ENCODE measurements at regions not wholly inside any gene's neighbourhood (a gene's known extent, or its start where the extent isn't known, plus 50 kb on each side); places are given as distances from the start of the nearest gene placed in this dataset.
A peak's percentile ranks its signal among the peaks of the same experiment; 100 is the strongest.

DNA sequence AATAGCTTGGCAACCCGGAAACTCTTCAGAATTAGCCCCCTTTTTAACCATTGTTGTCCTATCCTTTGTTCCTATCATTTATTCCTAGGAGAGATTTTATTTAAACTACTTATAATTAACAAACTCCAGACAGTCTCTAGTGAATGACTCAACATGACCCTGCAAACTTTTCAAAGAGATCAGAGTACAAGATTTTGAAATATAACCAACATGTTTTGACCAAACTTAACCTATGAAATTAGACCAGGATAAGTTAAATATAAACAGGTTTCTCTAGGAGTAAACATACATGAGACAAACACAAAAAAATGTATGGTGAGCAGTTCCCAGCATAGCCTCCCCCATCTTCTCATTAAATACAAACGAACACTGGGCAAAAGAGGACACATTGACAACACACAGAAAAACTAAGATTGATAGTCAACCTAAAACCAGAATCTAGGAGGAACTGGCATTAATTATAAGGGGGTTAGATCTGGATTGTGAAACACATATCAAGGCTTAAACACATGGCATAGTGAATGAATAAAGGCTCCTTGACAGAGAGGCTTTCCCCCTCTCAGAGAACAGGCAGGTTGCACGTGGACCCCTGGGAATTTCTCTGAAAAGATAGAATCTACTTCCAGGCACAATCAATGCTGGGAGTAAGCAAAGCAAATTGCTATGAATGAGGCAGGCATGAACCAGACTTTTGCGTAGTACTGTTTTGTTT, 284.1 kb downstream of the IRS1 start:
- DNase-seq, result peak; percentile 52

DNA sequence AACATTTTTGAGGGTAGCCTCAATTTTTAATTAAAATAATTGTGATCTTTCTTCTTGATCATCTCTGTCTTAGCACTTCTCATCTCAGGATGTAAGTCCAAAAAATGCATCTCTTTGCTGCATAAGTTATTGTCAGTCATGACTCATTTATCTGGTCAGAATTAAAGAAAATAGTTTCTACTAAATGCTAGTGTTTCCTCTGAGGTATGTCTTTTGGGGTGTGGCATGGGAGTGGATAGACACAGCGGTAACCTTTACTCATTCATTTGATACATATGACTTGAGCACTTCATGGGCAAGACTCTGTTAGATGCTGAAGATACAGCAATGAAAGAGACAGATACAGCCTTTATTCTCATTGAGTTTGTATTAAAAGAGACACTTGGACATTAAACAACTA, 284.7 kb downstream of the IRS1 start:
- no peak for DNase-seq

DNA sequence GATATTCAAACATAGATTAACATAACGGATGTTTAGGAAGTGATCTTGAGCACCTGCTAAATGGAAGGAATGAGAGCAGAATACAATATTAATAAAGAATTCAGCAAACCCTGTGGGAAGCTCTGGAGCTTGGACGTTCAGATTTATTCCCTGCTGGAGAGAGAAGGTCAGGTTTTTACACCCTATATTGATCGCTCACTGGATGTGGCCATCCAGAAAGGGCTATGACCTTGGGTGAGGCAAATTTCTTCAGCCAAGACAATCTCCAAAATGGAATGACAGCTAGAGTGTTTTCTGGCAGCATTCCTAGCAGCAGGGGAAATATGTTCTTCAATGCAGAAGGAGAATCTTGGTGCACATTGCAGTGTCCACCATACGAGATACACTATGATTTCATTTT, 288.3 kb downstream of the IRS1 start:
- DNase-seq, result no peak

DNA sequence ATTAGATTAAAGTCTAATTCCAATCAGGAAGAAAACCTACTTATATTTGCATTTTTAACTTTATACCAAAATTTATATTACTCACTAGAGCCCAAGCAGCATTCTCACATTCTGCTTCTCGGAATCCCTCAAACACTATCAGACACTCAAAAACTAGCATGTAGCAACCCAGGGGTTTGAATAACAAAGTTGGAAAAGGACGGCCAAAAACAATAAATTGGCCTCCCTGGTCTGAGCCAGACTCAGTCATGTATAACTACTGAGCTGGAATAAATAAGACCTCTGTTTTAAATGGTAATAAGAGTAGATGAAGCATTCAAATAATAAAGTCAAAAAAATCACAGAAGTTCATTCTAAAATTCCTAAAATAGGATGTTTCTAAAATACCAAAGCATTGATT, 290.9 kb downstream of the IRS1 start:
- DNase-seq, result no peak

- no peak for DNase-seq
Observed at GRCh38 chr2:226508005-226508404, 291.6 kb downstream of the IRS1 start.

- no peak for DNase-seq
Observed at GRCh38 chr2:226497146-226497909, 302.3 kb downstream of the IRS1 start.

- no peak for DNase-seq
Observed at GRCh38 chr2:226496273-226496550, 303.4 kb downstream of the IRS1 start.

- no peak for DNase-seq
Observed at GRCh38 chr2:226495466-226496272, 304.0 kb downstream of the IRS1 start.

GRCh38 chr2:226491112-226491511, 308.5 kb downstream of the IRS1 start:
- no peak for DNase-seq

DNA sequence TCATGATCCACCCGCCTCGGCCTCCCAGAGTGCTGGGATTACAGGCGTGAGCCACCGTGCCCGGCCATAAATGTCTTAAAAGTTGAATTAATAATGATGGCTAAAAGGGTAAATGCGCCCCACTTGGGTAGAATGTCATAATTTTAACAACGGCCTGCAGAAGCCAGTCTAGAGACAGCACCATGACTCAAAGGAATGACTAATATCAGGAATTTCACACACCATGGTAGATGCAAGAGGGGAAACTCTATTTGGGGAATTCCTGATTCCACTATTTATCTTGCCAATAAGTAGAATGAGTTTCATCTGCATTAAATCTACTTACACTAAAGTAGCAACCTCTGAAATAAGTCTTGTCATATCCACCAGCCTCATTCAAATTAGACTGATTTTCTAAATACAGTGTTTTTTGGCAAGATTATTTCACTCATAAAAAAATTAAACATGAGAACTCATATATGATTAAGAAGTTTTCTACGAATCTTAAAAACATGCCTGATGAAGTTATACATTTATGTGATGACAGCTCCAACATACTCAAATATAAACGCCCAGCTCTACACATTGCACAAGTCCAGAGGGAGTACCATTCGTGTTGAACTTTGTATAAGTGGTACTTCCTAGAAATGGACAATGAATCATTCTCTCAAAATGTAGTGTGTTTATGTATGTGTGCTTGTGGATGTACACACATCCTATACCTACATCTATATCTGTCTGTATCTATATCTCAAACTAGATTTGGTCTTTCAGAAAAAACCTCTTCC, 309.7 kb downstream of the IRS1 start:
- DNase-seq, result no peak

GRCh38 chr2:226488034-226488433, 311.6 kb downstream of the IRS1 start:
- no peak for DNase-seq

GRCh38 chr2:226487573-226487972, 312.0 kb downstream of the IRS1 start:
- no peak for DNase-seq

- DNase-seq, result no peak
Observed at GRCh38 chr2:226483745-226484619, 315.6 kb downstream of the IRS1 start.

DNA sequence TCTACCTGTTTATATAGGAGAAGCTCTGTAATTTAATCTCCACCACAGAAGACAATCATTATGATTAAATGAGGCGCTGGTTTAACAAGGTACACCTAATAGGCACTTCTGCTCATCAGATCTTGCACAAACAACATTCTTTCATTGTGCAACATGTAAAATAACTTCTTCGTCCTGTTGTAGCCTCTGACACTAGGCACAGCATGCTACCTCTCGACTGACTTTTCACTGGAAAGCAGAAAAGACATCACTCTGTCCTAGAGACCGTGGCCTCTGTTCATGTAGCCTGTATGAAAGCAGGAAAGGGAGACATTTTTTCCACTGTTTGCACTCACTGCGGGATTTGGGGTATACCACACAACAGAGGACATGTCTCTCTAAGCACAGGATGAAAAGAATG, 316.5 kb downstream of the IRS1 start:
- no peak for DNase-seq

DNA sequence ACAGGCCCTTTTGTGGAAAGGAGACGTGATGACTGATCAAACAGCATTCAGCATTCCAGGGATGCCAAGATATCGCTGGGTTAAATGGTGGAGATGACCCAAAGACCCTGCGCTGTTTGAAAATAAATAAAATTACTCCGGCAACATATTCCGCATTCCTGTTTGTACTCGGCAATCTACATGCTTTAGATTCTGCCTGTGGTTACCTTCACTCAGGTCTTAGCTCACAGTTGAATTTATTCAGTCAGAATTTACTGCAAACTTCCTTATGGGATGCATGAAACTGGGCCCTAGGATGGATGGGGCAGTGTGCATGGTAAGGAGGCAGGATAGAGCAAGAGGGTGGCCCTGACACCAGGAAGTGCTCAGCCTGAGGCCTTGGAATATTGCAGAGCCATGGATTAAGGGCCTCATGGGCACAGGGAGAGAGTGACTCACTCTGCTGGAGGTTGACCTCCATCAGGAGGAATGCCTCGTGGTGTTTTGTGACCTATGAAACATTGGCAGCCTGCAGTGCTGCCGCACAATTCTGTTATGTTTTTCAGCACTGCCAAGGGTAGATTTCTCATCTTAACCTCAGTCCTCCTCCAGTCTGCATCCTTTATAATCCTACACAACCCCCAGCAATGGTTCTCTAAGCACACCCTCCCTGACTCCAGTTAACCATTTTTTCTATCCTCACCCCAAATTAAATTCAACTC, 321.4 kb downstream of the IRS1 start:
- DNase-seq, result no peak

- DNase-seq, result no peak
Observed at GRCh38 chr2:226477221-226478108, 322.2 kb downstream of the IRS1 start.

- no peak for DNase-seq
Observed at GRCh38 chr2:226475650-226476049, 324.0 kb downstream of the IRS1 start.

- no peak for DNase-seq
Observed at GRCh38 chr2:226474131-226474530, 325.5 kb downstream of the IRS1 start.

DNA sequence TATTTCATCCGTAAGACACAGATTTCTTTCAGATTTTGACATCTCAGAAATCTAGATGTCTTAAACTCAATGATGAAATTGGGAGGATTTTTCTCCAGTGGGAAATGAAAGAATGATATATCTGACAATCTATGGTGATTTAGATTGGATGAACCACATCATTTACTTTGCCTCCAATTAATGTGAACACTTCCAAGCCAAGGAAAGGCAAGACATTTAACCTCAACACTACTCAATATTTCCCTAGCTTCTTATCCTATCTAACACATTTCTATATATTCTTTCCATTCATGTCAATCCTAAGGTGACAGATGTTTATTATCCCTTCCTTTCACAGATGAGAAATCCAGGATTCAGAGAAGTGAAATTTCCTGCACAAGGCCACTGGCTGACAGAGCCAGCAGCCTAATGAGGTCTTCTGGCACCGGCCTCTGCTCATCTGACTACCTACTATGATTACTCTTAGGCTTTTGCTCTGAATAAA, 327.6 kb downstream of the IRS1 start:
- no peak for DNase-seq

DNA sequence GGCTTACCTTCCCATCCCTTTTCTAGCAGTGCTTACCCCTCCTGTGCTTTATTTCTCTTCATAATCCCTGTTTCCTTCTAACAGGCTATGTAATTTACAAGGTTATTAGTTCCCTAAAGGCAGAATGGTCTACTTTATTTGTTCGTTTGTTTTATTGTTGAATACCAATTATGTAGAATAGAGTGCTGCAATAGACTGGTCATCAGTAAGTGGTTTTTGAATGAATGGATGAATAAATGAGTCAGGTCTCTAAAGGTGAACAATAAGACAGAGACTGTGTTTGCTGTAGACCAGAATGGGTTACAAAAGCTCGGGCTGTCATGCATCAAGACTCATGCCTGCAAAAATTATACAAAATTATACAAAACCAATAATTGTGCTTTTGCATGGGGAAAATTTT, 332.0 kb downstream of the IRS1 start:
- DNase-seq, result no peak
